ENCODE measurements at regions not wholly inside any gene's neighbourhood (a gene's known extent, or its start where the extent isn't known, plus 50 kb on each side); places are given as distances from the start of the nearest gene placed in this dataset.

- peak overlapping the region; percentile 42 for H3K4me3 ChIP-seq
- no peaks in the 10 kb centered on the region for H3K36me3 Mint-ChIP-seq
- H3K9me3 Mint-ChIP-seq = peaks cover 8% of the 10 kb centered on the region
- no peaks in the 10 kb centered on the region for H3K9me3 ChIP-seq (ENCODE audit: low read depth)
- H3K4me2 ChIP-seq = peak overlapping the region; percentile 69
- H3K9ac ChIP-seq = no peak overlapping the region
- H3K79me2 ChIP-seq (ENCODE audit: low read depth) = no peaks in the 10 kb centered on the region
- H3K27me3 Mint-ChIP-seq (ENCODE audit: insufficient read depth, low read depth) = peaks cover 49% of the 10 kb centered on the region
- TF ChIP-seq EZH2 (IDR thresholded peaks at IDR 0.05) = peak; percentile 7
- TF ChIP-seq, protein P1, sequence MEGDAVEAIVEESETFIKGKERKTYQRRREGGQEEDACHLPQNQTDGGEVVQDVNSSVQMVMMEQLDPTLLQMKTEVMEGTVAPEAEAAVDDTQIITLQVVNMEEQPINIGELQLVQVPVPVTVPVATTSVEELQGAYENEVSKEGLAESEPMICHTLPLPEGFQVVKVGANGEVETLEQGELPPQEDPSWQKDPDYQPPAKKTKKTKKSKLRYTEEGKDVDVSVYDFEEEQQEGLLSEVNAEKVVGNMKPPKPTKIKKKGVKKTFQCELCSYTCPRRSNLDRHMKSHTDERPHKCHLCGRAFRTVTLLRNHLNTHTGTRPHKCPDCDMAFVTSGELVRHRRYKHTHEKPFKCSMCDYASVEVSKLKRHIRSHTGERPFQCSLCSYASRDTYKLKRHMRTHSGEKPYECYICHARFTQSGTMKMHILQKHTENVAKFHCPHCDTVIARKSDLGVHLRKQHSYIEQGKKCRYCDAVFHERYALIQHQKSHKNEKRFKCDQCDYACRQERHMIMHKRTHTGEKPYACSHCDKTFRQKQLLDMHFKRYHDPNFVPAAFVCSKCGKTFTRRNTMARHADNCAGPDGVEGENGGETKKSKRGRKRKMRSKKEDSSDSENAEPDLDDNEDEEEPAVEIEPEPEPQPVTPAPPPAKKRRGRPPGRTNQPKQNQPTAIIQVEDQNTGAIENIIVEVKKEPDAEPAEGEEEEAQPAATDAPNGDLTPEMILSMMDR (IDR thresholded peaks at IDR 0.05) = no peak
- no peak overlapping the region for H3K27ac Mint-ChIP-seq
- H3K4me3 Mint-ChIP-seq = peak overlapping the region; percentile 77
- peaks cover 100% of the 10 kb centered on the region for H3K27me3 ChIP-seq
- no peaks in the 10 kb centered on the region for H4K20me1 ChIP-seq (ENCODE audit: low read depth)
- no peaks in the 10 kb centered on the region for H3K4me1 Mint-ChIP-seq
- H2AFZ ChIP-seq (replicated peaks) = peak overlapping the region; percentile 50
- no peaks in the 10 kb centered on the region for H3F3A ChIP-seq (ENCODE audit: low read depth)
- H3K36me3 ChIP-seq = no peaks in the 10 kb centered on the region
- no peak overlapping the region for H3K27ac ChIP-seq
- DNase-seq (ENCODE audit: low spot score) = no peak
- no peaks in the 10 kb centered on the region for H3K4me1 ChIP-seq
These were observed 62.9 kb downstream of the RHOXF2B start for GRCh38 chrX:120014354-120015130.

DNA sequence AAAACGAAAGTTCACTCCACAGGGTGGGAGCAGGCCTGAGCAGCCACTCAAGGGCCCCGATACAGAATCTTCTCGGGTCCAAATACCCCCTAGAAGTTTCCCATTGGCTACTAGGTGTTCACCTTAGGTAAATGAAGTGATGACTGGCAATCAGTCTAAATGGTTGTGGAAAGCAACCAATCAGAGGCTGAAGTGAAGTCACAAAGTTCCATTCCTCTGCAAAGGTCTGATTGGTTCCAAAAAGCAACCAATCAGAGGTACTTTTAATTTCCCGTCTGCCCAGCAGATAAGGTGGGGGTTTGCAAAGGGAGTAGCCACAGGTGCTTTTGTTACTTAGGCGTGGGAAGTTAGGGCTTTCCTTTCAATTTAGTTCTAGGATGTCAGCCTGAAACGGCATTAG, 58.2 kb upstream of the NKAP start:
- Histone ChIP-seq H2AFZ (replicated peaks) (no peak overlapping the region), H3K27me3 (peaks cover 96% of the 10 kb centered on the region), H3K4me3 (no peak overlapping the region), H3K36me3 (no peaks in the 10 kb centered on the region), H3K9me3 (ENCODE audit: low read depth) (no peaks in the 10 kb centered on the region), H3K9ac (no peak overlapping the region), H3K79me2 (ENCODE audit: low read depth) (no peaks in the 10 kb centered on the region), H4K20me1 (ENCODE audit: low read depth) (no peaks in the 10 kb centered on the region), H3K4me1 (no peaks in the 10 kb centered on the region), H3K27ac (no peak overlapping the region), H3K4me2 (no peak overlapping the region), H3F3A (ENCODE audit: low read depth) (no peaks in the 10 kb centered on the region)
- H3K4me1 Mint-ChIP-seq = peaks cover 3% of the 10 kb centered on the region
- H3K27ac Mint-ChIP-seq = no peak overlapping the region
- peaks cover 17% of the 10 kb centered on the region for H3K9me3 Mint-ChIP-seq
- H3K27me3 Mint-ChIP-seq (ENCODE audit: insufficient read depth, low read depth) = peaks cover 53% of the 10 kb centered on the region
- H3K4me3 Mint-ChIP-seq = no peak overlapping the region
- DNase-seq (ENCODE audit: low spot score) = no peak
- TF ChIP-seq EZH2phosphoT487 (IDR thresholded peaks at IDR 0.05) (no peak), EZH2 (IDR thresholded peaks at IDR 0.05) (no peak)
- TF ChIP-seq, protein P1 (IDR thresholded peaks at IDR 0.05) = no peak
- H3K36me3 Mint-ChIP-seq = no peaks in the 10 kb centered on the region

- peaks cover 3% of the 10 kb centered on the region for H3K4me1 Mint-ChIP-seq
- Histone ChIP-seq H3K9me3 (ENCODE audit: low read depth) (no peaks in the 10 kb centered on the region), H3K36me3 (no peaks in the 10 kb centered on the region), H3K27ac (no peak overlapping the region), H3K4me1 (no peaks in the 10 kb centered on the region), H2AFZ (replicated peaks) (no peak overlapping the region), H4K20me1 (ENCODE audit: low read depth) (no peaks in the 10 kb centered on the region), H3K4me3 (no peak overlapping the region), H3K9ac (no peak overlapping the region), H3K27me3 (peaks cover 100% of the 10 kb centered on the region), H3F3A (ENCODE audit: low read depth) (no peaks in the 10 kb centered on the region), H3K79me2 (ENCODE audit: low read depth) (no peaks in the 10 kb centered on the region), H3K4me2 (no peak overlapping the region)
- H3K36me3 Mint-ChIP-seq = no peaks in the 10 kb centered on the region
- H3K4me3 Mint-ChIP-seq = no peak overlapping the region
- peak; percentile 38 for DNase-seq (ENCODE audit: low spot score)
- H3K27ac Mint-ChIP-seq = no peak overlapping the region
- H3K27me3 Mint-ChIP-seq (ENCODE audit: insufficient read depth, low read depth) = peaks cover 63% of the 10 kb centered on the region
- TF ChIP-seq, protein P1 (IDR thresholded peaks at IDR 0.05) = no peak
- peak; percentile 85 for TF ChIP-seq EZH2phosphoT487 (IDR thresholded peaks at IDR 0.05)
- peak; percentile 91 for TF ChIP-seq EZH2 (IDR thresholded peaks at IDR 0.05)
- peaks cover 17% of the 10 kb centered on the region for H3K9me3 Mint-ChIP-seq
These were observed 57.1 kb upstream of the NKAP start for GRCh38 chrX:120000490-120001246.
